Neural progenitor cell (in vitro differentiated cells): ENCODE measurements at regions not wholly inside any gene's neighbourhood (a gene's known extent, or its start where the extent isn't known, plus 50 kb on each side); places are given as distances from the start of the nearest gene placed in this dataset.

Source experiments
- CTCF ChIP-seq: fragments of 200-600 bp; sonication (generic); IDR thresholded peaks from 2 replicates; pipeline ENCODE4 v1.5.1; 2017; ENCODE audit warnings: antibody characterized with exemption, mild to moderate bottlenecking
- EZH2 ChIP-seq: fragments of 200-600 bp; sonication (generic); IDR thresholded peaks from 2 replicates; pipeline ENCODE4 v1.6.1; 2017; ENCODE audit warnings: antibody characterized with exemption, mild to moderate bottlenecking, moderate library complexity
- EZH2phosphoT487 ChIP-seq: fragments of 200-600 bp; sonication (generic); IDR thresholded peaks from 2 replicates; pipeline ENCODE4 v1.6.1; 2017; ENCODE audit warnings: antibody characterized with exemption

GRCh38 chr11:91407842-91408241 is 816.8 kb upstream of the FAT3 start:
- TF ChIP-seq CTCF (no peak), EZH2 (no peak), EZH2phosphoT487 (no peak)
